ENCODE measurements at regions not wholly inside any gene's neighbourhood (a gene's known extent, or its start where the extent isn't known, plus 50 kb on each side); places are given as distances from the start of the nearest gene placed in this dataset.

DNA sequence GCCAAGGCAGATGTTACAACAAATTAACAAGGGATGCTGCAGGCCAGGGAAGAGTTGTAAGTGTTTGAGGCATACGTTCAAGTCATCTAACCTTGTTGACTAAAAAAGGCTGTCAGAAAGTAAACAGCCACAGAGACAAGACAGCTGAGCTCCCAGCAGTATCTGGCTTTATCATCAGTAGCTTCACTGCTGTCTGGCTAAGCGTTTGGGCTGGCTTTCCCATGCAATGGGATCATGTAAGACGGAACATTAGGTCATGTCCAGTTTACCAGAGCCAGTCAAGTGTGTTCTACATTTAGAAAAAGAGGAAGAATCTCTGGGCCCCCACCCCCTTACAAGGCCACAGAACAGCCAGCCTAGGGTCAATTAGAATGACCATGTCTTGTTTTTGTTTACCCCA lies 51.3 kb upstream of the GSAP start:
- Mint-ChIP-seq H3K4me1 (ENCODE audit: low read depth) (peaks cover 14% of the 10 kb centered on the region), H3K27ac (no peak overlapping the region), H3K27me3 (no peaks in the 10 kb centered on the region), H3K9me3 (peaks cover 3% of the 10 kb centered on the region), H3K36me3 (ENCODE audit: low read depth) (no peaks in the 10 kb centered on the region), H3K4me3 (no peak overlapping the region)
- TF ChIP-seq, protein P1, sequence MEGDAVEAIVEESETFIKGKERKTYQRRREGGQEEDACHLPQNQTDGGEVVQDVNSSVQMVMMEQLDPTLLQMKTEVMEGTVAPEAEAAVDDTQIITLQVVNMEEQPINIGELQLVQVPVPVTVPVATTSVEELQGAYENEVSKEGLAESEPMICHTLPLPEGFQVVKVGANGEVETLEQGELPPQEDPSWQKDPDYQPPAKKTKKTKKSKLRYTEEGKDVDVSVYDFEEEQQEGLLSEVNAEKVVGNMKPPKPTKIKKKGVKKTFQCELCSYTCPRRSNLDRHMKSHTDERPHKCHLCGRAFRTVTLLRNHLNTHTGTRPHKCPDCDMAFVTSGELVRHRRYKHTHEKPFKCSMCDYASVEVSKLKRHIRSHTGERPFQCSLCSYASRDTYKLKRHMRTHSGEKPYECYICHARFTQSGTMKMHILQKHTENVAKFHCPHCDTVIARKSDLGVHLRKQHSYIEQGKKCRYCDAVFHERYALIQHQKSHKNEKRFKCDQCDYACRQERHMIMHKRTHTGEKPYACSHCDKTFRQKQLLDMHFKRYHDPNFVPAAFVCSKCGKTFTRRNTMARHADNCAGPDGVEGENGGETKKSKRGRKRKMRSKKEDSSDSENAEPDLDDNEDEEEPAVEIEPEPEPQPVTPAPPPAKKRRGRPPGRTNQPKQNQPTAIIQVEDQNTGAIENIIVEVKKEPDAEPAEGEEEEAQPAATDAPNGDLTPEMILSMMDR (IDR thresholded peaks at IDR 0.05), result no peak
- ChIA-PET POLR2A (interaction anchor here (0.6 kb wide), 1 partner anchor 87 kb away, joined by 3 read pairs; no protein-coding TSS in a partner anchor), CTCF (interaction anchor here (0.6 kb wide), 1 partner anchor 9 kb away, joined by 3 read pairs; no protein-coding TSS in a partner anchor)
- ATAC-seq (no peak), DNase-seq (no peak)
- intact Hi-C loops (cut with micrococcal nuclease), result loop anchor here (10.0 kb wide), 1 partner anchor 113 kb away; no protein-coding TSS in a partner anchor

DNA sequence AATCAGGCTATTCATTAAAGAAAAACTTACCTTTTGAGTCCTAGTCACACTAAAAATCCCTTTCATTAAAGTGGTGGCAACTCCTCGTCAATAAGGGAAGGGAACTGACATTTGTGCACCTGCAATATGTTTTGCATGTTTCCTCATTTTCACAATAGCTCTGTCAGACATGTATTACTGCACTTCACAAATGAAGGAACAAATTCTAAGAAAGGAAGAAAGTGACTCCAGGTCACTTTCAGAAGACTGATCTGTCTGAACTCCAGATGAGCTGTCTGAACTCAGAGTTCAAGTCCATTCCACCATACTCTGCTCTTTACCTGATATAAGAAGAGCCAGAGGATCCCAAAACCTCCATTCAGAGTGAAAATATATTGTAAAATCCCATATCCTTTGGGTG lies 50.3 kb upstream of the GSAP start:
- Mint-ChIP-seq H3K4me3 (no peak overlapping the region), H3K36me3 (ENCODE audit: low read depth) (no peaks in the 10 kb centered on the region), H3K9me3 (peaks cover 3% of the 10 kb centered on the region), H3K27me3 (no peaks in the 10 kb centered on the region), H3K4me1 (ENCODE audit: low read depth) (peaks cover 14% of the 10 kb centered on the region), H3K27ac (no peak overlapping the region)
- POLR2A ChIA-PET, result no interaction called here
- DNase-seq (no peak), ATAC-seq (no peak)
- CTCF ChIA-PET, result no interaction called here
- intact Hi-C loops (cut with micrococcal nuclease), result loop anchor here (10.0 kb wide), 1 partner anchor 112 kb away; no protein-coding TSS in a partner anchor
- TF ChIP-seq, protein P1 (IDR thresholded peaks at IDR 0.05), result no peak

Measured in activated CD8-positive, alpha-beta T cell treated with anti-CD3 and anti-CD28 coated beads for 36 hours (primary cell).